ENCODE measurements at regions not wholly inside any gene's neighbourhood (a gene's known extent, or its start where the extent isn't known, plus 50 kb on each side); places are given as distances from the start of the nearest gene placed in this dataset.

GRCh38 chr12:105850103-105850968 is 288.4 kb downstream of the NUAK1 start:
- TF ChIP-seq RAD21 (IDR thresholded peaks at IDR 0.05; ENCODE audit: low read depth) (no peak), USF1 (IDR thresholded peaks at IDR 0.05) (no peak), CREB1 (IDR thresholded peaks at IDR 0.05; ENCODE audit: low read depth) (no peak)
